Prostate gland (tissue), 2 donors: ENCODE measurements at regions not wholly inside any gene's neighbourhood (a gene's known extent, or its start where the extent isn't known, plus 50 kb on each side); places are given as distances from the start of the nearest gene placed in this dataset.

Experiments used
- CTCF ChIP-seq, 4 experiments: fragments of 200-600 bp in 2 of 4; fragments of 450-650 bp in 2 of 4; sonication (generic) in 2 of 4; IDR thresholded peaks; 1 replicate in 3 of 4; 2 replicates in 1 of 4; pipeline ENCODE4 v1.5.1; 2016 to 2019; ENCODE audit warnings: antibody characterized with exemption in 4 of 4, mild to moderate bottlenecking in 2 of 4, moderate library complexity in 2 of 4
- POLR2AphosphoS5 ChIP-seq: sonication (generic); formaldehyde crosslinking; IDR thresholded peaks from one replicate; pipeline ENCODE4 v1.6.1; 2017; ENCODE audit warnings: antibody characterized with exemption

- TF ChIP-seq CTCF (IDR thresholded peaks at IDR 0.05) (no peak), POLR2AphosphoS5 (no peak)
Measured at GRCh38 chr13:104831831-104832230, 1703.6 kb downstream of the EFNB2 start.
